Activated CD4-positive, alpha-beta T cell treated with anti-CD3 and anti-CD28 coated beads, Interleukin-2, amount 10 ng/mL, durations not matched to agents 24 days and 14 days (primary cell): ENCODE measurements at regions not wholly inside any gene's neighbourhood (a gene's known extent, or its start where the extent isn't known, plus 50 kb on each side); places are given as distances from the start of the nearest gene placed in this dataset.
"Not testable (repeated sequence)": the region's sequence is repeated elsewhere in the genome, so short reads cannot be mapped to it uniquely, and the experiment has no call there.

Experiments used
- DNase-seq: peaks from one replicate; pipeline ENCODE4 v3.0.0; 2022
- H3K27ac Mint-ChIP-seq: one replicate; pipeline ENCODE4 v1.8.0; 2022; ENCODE audit warnings: mild to moderate bottlenecking, mixed read lengths
- H3K27me3 Mint-ChIP-seq: one replicate; pipeline ENCODE4 v1.8.0; 2022; ENCODE audit warnings: mixed read lengths
- H3K36me3 Mint-ChIP-seq: one replicate; pipeline ENCODE4 v1.8.0; 2022; ENCODE audit warnings: low read depth, mild to moderate bottlenecking, mixed read lengths
- H3K4me1 Mint-ChIP-seq: one replicate; pipeline ENCODE4 v1.8.0; 2021; ENCODE audit warnings: mixed read lengths
- H3K4me3 Mint-ChIP-seq: one replicate; pipeline ENCODE4 v1.8.0; 2022; ENCODE audit warnings: mild to moderate bottlenecking, moderate library complexity, mixed read lengths
- H3K9me3 Mint-ChIP-seq: one replicate; pipeline ENCODE4 v1.8.0; 2021; ENCODE audit warnings: mixed read lengths
- intact Hi-C: fragments of 100-400 bp; cut with micrococcal nuclease; formaldehyde crosslinking; loops from one replicate; pipeline ENCODE4 v1.15.1; 2023

GRCh38 chr21:15659753-15660422 is 69.9 kb upstream of the USP25 start:
- peaks cover 3% of the 10 kb centered on the region for H3K27me3 Mint-ChIP-seq
- DNase-seq = no peak
- H3K27ac Mint-ChIP-seq = no peak overlapping the region
- H3K4me1 Mint-ChIP-seq = no peaks in the 10 kb centered on the region
- no peak overlapping the region for H3K4me3 Mint-ChIP-seq
- no peaks in the 10 kb centered on the region for H3K36me3 Mint-ChIP-seq
- intact Hi-C loops = loop anchor here (10.0 kb wide), 1 partner anchor 165 kb away; no protein-coding TSS in a partner anchor
- H3K9me3 Mint-ChIP-seq = no peaks in the 10 kb centered on the region

DNA sequence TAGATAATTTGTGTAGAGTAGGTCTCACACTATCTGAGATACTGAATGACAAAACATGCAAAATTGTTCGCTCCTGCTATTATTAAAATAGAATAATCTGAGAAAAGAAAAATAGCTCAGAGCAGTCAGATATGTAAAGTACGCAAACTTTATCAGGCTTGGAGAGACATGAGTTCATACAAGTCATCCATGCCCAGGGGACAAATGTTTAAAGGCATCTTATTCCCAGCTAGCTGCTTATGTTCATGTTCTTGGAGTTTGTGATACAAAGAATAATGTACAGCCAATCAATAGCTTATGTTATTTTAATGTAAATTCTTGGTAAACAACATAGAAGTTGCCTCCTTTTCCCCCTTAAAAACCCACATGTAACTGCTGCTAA is 69.4 kb upstream of the USP25 start:
- DNase-seq = no peak
- Mint-ChIP-seq H3K27ac (no peak overlapping the region), H3K9me3 (no peaks in the 10 kb centered on the region), H3K4me1 (no peaks in the 10 kb centered on the region), H3K27me3 (peaks cover 3% of the 10 kb centered on the region), H3K36me3 (no peaks in the 10 kb centered on the region), H3K4me3 (no peak overlapping the region)
- intact Hi-C loops = no loop called here

GRCh38 chr21:15667010-15667409 is 62.8 kb upstream of the USP25 start:
- no peak overlapping the region for H3K27ac Mint-ChIP-seq
- intact Hi-C loops = no loop called here
- no peaks in the 10 kb centered on the region for H3K27me3 Mint-ChIP-seq

GRCh38 chr21:15667819-15668218 is 62.0 kb upstream of the USP25 start:
- no peaks in the 10 kb centered on the region for H3K36me3 Mint-ChIP-seq
- H3K4me3 Mint-ChIP-seq = no peak overlapping the region
- no peak overlapping the region for H3K27ac Mint-ChIP-seq
- no peak for DNase-seq
- intact Hi-C loops = no loop called here
- no peaks in the 10 kb centered on the region for H3K27me3 Mint-ChIP-seq
- H3K9me3 Mint-ChIP-seq = no peaks in the 10 kb centered on the region
- H3K4me1 Mint-ChIP-seq = no peaks in the 10 kb centered on the region

More at GRCh38 chr21:15667010-15667409, 62.8 kb upstream of the USP25 start:
- H3K9me3 Mint-ChIP-seq = no peaks in the 10 kb centered on the region
- DNase-seq = no peak
- H3K4me1 Mint-ChIP-seq = no peaks in the 10 kb centered on the region
- no peaks in the 10 kb centered on the region for H3K36me3 Mint-ChIP-seq
- H3K4me3 Mint-ChIP-seq = no peak overlapping the region

DNA sequence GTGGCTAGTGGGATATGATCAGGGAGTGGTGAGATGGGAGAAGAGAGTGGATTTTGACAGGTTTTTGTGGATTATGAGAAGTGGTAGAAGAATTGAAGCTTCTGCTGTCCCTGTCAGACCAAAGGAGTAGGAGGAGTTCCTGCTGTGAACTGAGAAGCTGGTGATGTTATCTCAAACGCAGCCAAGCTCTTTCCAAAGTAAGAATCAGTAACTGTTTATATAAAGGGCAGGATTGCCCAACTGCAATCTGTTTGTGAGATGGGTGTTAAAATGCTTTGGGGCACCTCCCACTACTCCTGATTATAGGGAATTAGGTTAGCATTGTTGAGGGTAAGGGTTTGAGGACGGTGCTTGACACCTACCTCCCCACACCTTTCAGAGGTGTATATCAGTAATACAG is 60.5 kb upstream of the USP25 start:
- Mint-ChIP-seq H3K9me3 (no peaks in the 10 kb centered on the region), H3K4me1 (no peaks in the 10 kb centered on the region), H3K4me3 (no peak overlapping the region), H3K36me3 (no peaks in the 10 kb centered on the region), H3K27ac (no peak overlapping the region), H3K27me3 (no peaks in the 10 kb centered on the region)
- no peak for DNase-seq
- intact Hi-C loops = no loop called here

DNA sequence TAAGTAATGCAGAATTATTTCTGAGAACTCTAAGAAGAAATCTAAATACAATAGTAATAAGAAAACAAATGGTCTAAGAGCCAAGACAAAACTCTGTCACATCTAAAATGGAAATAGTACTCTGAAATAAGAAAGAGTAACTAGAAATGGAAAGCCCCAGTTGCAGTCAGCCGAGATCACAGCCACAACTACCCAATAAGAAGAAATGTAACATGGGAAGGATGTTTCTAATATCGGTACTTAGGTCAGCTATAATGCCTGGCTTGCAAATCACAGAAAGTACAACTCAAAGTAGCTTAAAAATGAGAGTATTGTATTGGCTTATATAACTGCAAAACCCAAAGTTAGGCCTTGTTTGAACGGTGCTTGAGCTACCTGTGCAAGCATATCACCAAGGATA is 58.6 kb upstream of the USP25 start:
- intact Hi-C loops = no loop called here
- Mint-ChIP-seq H3K4me3 (no peak overlapping the region), H3K27me3 (no peaks in the 10 kb centered on the region), H3K27ac (no peak overlapping the region), H3K4me1 (no peaks in the 10 kb centered on the region), H3K9me3 (no peaks in the 10 kb centered on the region), H3K36me3 (no peaks in the 10 kb centered on the region)
- no peak for DNase-seq

DNA sequence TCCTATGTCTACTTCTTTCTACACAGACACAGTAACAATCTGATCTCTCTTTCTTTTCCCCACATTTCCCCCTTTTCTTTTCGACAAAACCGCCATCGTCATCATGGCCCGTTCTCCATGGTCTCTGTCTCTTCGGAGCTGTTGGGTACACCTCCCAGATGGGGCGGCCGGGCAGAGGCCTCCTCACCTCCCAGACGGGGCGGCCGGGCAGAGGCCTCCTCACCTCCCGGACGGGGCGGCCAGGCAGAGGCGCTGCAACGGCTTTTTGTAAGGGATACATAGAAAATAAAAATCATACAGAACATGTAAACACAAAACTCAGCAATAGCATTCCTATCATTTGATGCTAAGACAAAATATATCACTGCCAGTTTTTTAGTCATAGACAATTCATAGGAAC is 57.2 kb upstream of the USP25 start:
- H3K4me1 Mint-ChIP-seq, DNase-seq, H3K4me3 Mint-ChIP-seq, intact Hi-C loops, H3K27me3 Mint-ChIP-seq, H3K27ac Mint-ChIP-seq, H3K9me3 Mint-ChIP-seq, H3K36me3 Mint-ChIP-seq: not testable (repeated sequence)

DNA sequence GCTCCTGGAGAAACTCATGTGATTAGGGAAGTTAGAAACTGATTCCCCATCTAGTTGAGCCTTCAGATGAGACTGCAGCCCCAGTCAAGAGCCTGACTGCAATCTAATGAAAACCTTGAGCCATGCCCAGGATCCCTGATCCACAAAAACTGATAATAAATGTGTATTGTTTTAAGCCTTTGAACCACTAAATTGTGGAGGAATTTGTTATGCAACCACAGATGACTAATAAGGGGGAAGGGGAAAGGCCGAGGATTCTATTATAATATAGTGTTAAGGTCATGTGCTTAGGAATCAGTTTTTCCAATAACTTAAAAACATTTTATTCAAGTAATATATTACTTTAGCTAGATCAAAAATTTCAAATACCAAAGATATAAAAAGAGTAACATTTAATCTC is 52.8 kb upstream of the USP25 start:
- intact Hi-C loops = no loop called here
- no peak overlapping the region for H3K27ac Mint-ChIP-seq
- no peaks in the 10 kb centered on the region for H3K27me3 Mint-ChIP-seq
- DNase-seq = no peak
- H3K4me1 Mint-ChIP-seq = no peaks in the 10 kb centered on the region
- H3K4me3 Mint-ChIP-seq = no peak overlapping the region
- no peaks in the 10 kb centered on the region for H3K36me3 Mint-ChIP-seq
- H3K9me3 Mint-ChIP-seq = no peaks in the 10 kb centered on the region

DNA sequence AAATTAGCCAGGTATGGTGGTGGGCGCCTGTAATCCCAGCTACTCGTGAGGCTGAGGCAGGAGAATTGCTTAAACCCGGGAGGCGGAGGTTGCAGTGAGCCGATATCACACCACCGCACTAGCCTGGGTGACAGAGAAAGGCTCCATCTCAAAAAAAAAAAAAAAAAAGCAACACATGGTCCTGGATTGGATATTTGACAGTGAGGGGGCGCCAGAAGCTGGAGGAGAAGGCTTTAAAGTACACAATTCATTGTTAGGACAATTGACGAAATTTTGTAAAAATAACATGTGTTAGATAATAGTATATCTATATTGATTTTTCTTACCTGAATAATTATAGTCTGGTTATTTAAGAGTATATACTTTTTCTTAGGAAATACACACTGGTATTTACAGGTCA is 50.2 kb upstream of the USP25 start:
- Mint-ChIP-seq H3K27me3 (no peaks in the 10 kb centered on the region), H3K27ac (no peak overlapping the region), H3K4me1 (peaks cover 5% of the 10 kb centered on the region), H3K36me3 (no peaks in the 10 kb centered on the region), H3K4me3 (no peak overlapping the region), H3K9me3 (no peaks in the 10 kb centered on the region)
- intact Hi-C loops = no loop called here
- no peak for DNase-seq
